Lung (tissue), 11 donors: ENCODE measurements at regions not wholly inside any gene's neighbourhood (a gene's known extent, or its start where the extent isn't known, plus 50 kb on each side); places are given as distances from the start of the nearest gene placed in this dataset.

Source experiments
- ATAC-seq: fragments of 200-7000 bp; cut with Tn5 transposase; one replicate; pipeline ENCODE4 v1.9.1; 2020; ENCODE audit warnings: moderate number of reproducible peaks; ENCODE audit not compliant: insufficient read depth, low FRiP score
- DNase-seq, 3 donors: peaks; one replicate each; pipeline ENCODE4 v3.0.0-alpha.2; 2013 to 2017
- H3K27ac ChIP-seq, 2 donors: one replicate each; pipeline ENCODE4 v1.5.1; 2013; ENCODE audit warnings: mild to moderate bottlenecking in 2 of 2, moderate library complexity in 2 of 2, control low read depth in 1 of 2, inconsistent platforms in 1 of 2, low read depth in 1 of 2, low read length in 1 of 2
- H3K27me3 ChIP-seq, 3 donors: one replicate each; pipeline ENCODE4 v1.5.1; 2013; ENCODE audit warnings: low read length in 2 of 3; ENCODE audit not compliant: control insufficient read depth in 3 of 3, insufficient read depth in 3 of 3
- H3K36me3 ChIP-seq, 4 donors: one replicate each; pipeline ENCODE4 v1.5.1; 2013; ENCODE audit warnings: low read length in 4 of 4, mild to moderate bottlenecking in 1 of 4, moderate library complexity in 1 of 4; ENCODE audit not compliant: control insufficient read depth in 4 of 4, insufficient read depth in 4 of 4
- H3K4me1 ChIP-seq, 5 donors: one replicate each; pipeline ENCODE4 v1.5.1; 2013; ENCODE audit warnings: low read length in 5 of 5, mild to moderate bottlenecking in 2 of 5, moderate library complexity in 1 of 5; ENCODE audit not compliant: control insufficient read depth in 5 of 5, insufficient read depth in 5 of 5
- H3K4me3 ChIP-seq: one replicate; pipeline ENCODE4 v1.5.1; 2013; ENCODE audit warnings: mild to moderate bottlenecking, control low read depth, moderate library complexity
- H3K9ac ChIP-seq, 2 donors: one replicate each; pipeline ENCODE4 v1.5.1; 2013; ENCODE audit warnings: low read length in 2 of 2, control low read depth in 1 of 2; ENCODE audit not compliant: insufficient read depth in 1 of 2
- H3K9me3 ChIP-seq, 4 donors: one replicate each; pipeline ENCODE4 v1.5.1; 2013; ENCODE audit warnings: low read length in 3 of 4, mild to moderate bottlenecking in 1 of 4, moderate library complexity in 1 of 4; ENCODE audit not compliant: control insufficient read depth in 4 of 4, insufficient read depth in 3 of 4
- WGBS, 2 donors: extraction: QIAGEN DNeasy Blood & Tissue Kit; methylation state at CpG; one replicate each; pipeline ENCODE4 v1.1.7; 2013; 5-methylcytosine and 5-hydroxymethylcytosine counted together
- TF ChIP-seq, protein P1 (sequence below): IDR thresholded peaks from 2 replicates; pipeline ENCODE4 v1.5.1; 2012; ENCODE audit warnings: mild to moderate bottlenecking; ENCODE audit errors: control extremely low read depth, extremely low read depth
- donor health status: control.
- donor health status: control.
- donor health status: Bipolar disorder and iron deficiency.
- donor health status: healthy.
- donor health status: DM: yes; HTN: yes; CAD: no.

DNA sequence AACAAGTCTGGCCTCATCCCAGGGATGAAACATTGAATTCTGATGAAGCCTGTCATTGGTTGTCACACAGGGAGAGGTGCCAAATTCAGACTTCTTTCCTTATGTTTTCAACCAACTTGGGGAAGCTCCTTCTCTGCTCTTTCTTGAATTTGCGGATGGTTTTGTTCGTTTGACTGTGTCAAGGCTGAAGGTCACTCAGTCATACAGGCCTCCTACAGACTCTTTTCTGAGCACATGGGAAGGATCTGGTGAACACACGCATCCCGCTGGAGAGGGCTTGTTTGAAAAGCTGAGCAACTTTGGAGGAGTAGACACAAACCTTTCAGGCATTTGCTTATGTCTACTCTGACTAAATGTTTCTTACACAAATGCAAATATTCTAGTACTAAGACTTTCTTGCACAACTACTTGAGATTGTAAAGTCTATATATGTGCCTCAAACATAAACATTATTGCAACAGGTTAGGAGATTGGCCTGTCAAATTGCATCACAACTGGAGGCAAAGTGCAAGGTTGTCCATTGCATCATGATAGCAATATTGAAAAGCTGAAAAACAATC lies 151.5 kb upstream of the NR3C1 start:
- WGBS, 2 donors = 68% methylated on average over 4 of the region's 4 CpGs
- DNase-seq (no peak), ATAC-seq (no peak)
- TF ChIP-seq, protein P1, sequence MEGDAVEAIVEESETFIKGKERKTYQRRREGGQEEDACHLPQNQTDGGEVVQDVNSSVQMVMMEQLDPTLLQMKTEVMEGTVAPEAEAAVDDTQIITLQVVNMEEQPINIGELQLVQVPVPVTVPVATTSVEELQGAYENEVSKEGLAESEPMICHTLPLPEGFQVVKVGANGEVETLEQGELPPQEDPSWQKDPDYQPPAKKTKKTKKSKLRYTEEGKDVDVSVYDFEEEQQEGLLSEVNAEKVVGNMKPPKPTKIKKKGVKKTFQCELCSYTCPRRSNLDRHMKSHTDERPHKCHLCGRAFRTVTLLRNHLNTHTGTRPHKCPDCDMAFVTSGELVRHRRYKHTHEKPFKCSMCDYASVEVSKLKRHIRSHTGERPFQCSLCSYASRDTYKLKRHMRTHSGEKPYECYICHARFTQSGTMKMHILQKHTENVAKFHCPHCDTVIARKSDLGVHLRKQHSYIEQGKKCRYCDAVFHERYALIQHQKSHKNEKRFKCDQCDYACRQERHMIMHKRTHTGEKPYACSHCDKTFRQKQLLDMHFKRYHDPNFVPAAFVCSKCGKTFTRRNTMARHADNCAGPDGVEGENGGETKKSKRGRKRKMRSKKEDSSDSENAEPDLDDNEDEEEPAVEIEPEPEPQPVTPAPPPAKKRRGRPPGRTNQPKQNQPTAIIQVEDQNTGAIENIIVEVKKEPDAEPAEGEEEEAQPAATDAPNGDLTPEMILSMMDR = no peak
- H3K9me3 ChIP-seq = no peaks in the 10 kb centered on the region
- no peak overlapping the region for H3K9ac ChIP-seq
- peaks cover 0 to 39% (median 18%) of the 10 kb centered on the region in 5 donors for H3K4me1 ChIP-seq
- H3K36me3 ChIP-seq = no peaks in the 10 kb centered on the region
- peak overlapping the region in 1 of 2 donors; percentile 74 for H3K27ac ChIP-seq
- no peak overlapping the region for H3K4me3 ChIP-seq
- no peaks in the 10 kb centered on the region for H3K27me3 ChIP-seq

DNA sequence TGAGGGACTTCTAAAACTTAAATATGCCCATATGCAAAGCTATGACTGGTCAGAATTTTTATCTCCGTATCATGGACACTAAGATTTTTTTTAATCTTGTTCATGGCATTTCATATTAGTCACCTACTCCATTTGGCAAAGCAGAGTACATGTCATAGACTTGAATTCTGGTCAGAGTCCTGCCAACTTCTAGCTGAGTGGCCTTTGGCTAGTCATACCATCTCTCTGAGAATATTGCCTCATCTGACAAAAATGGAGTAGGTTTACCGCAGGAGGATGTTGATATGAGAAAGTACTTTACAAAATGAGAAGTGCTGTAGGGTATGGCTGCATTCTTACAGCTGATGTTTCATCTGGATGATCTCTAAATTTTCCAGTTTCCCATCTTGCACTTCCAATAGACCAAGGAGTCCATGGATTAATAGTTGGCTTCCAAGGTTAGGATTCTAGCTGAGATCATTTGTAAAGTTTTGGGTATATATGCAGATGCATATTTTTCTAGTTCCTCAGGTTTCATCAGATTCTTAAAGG lies 150.8 kb upstream of the NR3C1 start:
- TF ChIP-seq, protein P1 = no peak
- no peaks in the 10 kb centered on the region for H3K9me3 ChIP-seq
- peaks cover 0 to 39% (median 18%) of the 10 kb centered on the region in 5 donors for H3K4me1 ChIP-seq
- no peaks in the 10 kb centered on the region for H3K27me3 ChIP-seq
- peak; percentile 61 for ATAC-seq
- H3K36me3 ChIP-seq = no peaks in the 10 kb centered on the region
- 55 to 58% methylated on average over 2 of the region's 2 CpGs for WGBS, 2 donors
- no peak overlapping the region for H3K4me3 ChIP-seq
- DNase-seq = no peak
- no peak overlapping the region for H3K9ac ChIP-seq
- H3K27ac ChIP-seq = peak overlapping the region in 1 of 2 donors; percentile 74

DNA sequence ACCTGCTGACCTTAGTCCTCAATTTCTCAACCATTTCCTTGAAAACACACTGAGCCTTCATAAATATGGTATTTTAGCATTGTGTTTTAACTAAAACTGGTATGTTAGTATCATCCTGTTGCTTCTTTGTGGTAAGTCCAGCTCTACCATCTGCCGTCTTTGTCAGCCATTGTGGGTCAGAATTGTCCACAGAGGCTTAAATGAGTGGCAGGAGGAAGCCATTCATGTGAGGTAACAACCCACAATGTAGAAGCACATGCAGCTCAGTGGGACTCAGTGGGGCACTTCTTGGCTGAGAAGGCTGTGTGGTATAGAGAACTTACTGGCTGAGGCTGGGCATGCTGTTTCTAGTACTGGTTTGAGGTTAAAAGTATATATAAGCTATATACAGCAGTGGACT lies 149.2 kb upstream of the NR3C1 start:
- 32 to 77% methylated on average over 1 of the region's 1 CpG for WGBS, 2 donors
- Histone ChIP-seq H3K4me1 (peaks cover 0 to 39% (median 13%) of the 10 kb centered on the region in 5 donors), H3K4me3 (no peak overlapping the region), H3K27me3 (no peaks in the 10 kb centered on the region), H3K27ac (no peak overlapping the region), H3K9me3 (no peaks in the 10 kb centered on the region), H3K36me3 (no peaks in the 10 kb centered on the region), H3K9ac (no peak overlapping the region)
- ATAC-seq (no peak), DNase-seq (no peak)
- TF ChIP-seq, protein P1 = no peak
